ENCODE measurements at regions not wholly inside any gene's neighbourhood (a gene's known extent, or its start where the extent isn't known, plus 50 kb on each side); places are given as distances from the start of the nearest gene placed in this dataset.
"Not testable (repeated sequence)": the region's sequence is repeated elsewhere in the genome, so short reads cannot be mapped to it uniquely, and the experiment has no call there.

DNA sequence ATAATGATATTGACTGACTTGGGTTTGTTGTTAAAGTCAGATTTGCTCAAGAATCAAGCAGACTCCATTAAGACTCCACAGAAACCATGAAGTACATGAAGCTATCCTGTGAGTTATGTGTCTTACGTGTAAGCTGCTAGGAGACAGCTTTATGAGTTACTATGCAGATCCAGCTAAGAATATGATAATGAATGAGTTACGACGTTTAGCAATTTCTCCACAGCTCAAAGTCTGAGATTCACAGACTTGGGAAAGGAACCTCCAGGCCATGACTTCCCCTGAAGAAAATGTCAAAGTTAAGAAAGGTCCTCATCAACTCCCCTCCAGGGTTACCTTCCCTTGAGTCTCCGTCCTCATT lies 211.9 kb upstream of the HNRNPA3 start:
- Histone ChIP-seq H3K27me3 (no peaks in the 10 kb centered on the region), H3K27ac (no peak overlapping the region), H3K9me3 (no peaks in the 10 kb centered on the region), H3K4me3 (no peak overlapping the region), H3K36me3 (no peaks in the 10 kb centered on the region), H3K4me1 (peaks cover 0 to 6% of the 10 kb centered on the region in 2 donors)
- ATAC-seq (no peak), DNase-seq (no peak)
- TF ChIP-seq, protein P1, sequence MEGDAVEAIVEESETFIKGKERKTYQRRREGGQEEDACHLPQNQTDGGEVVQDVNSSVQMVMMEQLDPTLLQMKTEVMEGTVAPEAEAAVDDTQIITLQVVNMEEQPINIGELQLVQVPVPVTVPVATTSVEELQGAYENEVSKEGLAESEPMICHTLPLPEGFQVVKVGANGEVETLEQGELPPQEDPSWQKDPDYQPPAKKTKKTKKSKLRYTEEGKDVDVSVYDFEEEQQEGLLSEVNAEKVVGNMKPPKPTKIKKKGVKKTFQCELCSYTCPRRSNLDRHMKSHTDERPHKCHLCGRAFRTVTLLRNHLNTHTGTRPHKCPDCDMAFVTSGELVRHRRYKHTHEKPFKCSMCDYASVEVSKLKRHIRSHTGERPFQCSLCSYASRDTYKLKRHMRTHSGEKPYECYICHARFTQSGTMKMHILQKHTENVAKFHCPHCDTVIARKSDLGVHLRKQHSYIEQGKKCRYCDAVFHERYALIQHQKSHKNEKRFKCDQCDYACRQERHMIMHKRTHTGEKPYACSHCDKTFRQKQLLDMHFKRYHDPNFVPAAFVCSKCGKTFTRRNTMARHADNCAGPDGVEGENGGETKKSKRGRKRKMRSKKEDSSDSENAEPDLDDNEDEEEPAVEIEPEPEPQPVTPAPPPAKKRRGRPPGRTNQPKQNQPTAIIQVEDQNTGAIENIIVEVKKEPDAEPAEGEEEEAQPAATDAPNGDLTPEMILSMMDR (IDR thresholded peaks at IDR 0.05): no peak
- intact Hi-C loops (cut with DNase I): no loop called here

DNA sequence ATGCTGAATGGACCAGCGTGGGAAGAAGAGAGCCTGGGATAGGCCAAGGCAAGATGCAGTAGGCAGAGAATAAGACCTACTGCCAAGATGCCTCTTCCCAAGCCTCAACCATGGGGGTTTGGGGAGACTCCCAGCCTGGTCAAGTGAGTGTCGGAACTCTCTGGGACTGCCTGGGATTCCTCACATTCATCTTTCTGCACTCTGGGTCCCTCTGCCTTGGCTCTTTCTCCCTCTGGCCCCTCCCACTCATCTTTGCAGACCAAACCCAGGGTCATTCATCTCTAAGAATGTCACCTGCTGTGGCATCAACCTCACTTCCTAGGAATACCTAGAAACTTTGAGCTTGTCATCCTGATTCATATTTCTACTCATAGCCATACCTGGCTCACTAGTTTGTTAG lies 211.3 kb upstream of the HNRNPA3 start:
- Histone ChIP-seq H3K4me3 (no peak overlapping the region), H3K27ac (no peak overlapping the region), H3K36me3 (no peaks in the 10 kb centered on the region), H3K4me1 (peaks cover 0 to 6% of the 10 kb centered on the region in 2 donors), H3K27me3 (no peaks in the 10 kb centered on the region), H3K9me3 (no peaks in the 10 kb centered on the region)
- DNase-seq: no peak
- no peak for ATAC-seq
- TF ChIP-seq, protein P1 (IDR thresholded peaks at IDR 0.05): no peak
- intact Hi-C loops (cut with DNase I): no loop called here

DNA sequence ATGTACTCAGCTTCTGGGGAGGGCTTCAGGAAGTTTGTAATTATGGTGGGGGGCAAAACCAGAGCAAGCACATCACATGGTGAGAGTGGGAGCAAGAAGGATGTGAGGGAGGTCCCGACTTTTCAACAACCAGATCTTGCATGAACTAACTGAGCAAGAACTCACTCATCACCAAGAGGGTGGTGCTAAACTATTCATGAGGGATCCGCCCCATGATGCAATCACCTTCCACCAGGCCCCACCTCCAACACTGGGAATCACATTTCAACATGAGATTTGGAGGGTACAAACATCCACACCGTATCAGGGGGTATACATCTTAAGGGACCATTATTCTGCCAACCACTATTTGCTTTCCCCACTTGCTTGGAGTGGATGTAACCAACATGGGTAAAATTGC lies 209.6 kb upstream of the HNRNPA3 start:
- Histone ChIP-seq H3K27me3 (no peaks in the 10 kb centered on the region), H3K4me1 (peaks cover 0 to 6% of the 10 kb centered on the region in 2 donors), H3K27ac (no peak overlapping the region), H3K9me3 (peaks cover 0 to 5% of the 10 kb centered on the region in 2 donors), H3K36me3 (no peaks in the 10 kb centered on the region), H3K4me3 (no peak overlapping the region)
- no peak for ATAC-seq
- intact Hi-C loops (cut with DNase I): no loop called here
- TF ChIP-seq, protein P1 (IDR thresholded peaks at IDR 0.05): no peak
- no peak for DNase-seq

DNA sequence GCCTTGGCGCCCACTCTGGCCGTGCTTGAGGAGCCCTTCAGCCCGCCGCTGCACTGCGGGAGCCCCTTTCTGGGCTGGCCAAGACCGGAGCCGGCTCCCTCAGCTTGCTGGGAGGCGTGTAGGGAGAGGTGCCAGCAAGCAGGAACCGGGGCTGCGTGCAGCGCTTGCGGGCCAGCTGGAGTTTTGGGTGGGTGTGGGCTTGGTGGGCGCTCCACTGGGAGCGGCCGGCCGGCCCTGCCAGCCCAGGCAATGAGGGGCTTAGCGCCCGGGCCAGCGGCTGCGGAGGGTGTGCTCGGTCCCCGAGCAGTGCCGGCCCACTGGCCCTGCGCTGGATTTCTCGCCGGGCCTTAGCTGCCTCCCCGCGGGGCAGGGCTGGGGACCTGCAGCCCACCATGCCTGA lies 204.9 kb upstream of the HNRNPA3 start:
- H3K27ac ChIP-seq; H3K4me3 ChIP-seq; intact Hi-C loops (cut with DNase I); H3K4me1 ChIP-seq; H3K36me3 ChIP-seq; ATAC-seq; H3K27me3 ChIP-seq; H3K9me3 ChIP-seq: not testable (repeated sequence)
- peak in 1 of 4 donors; percentile 61 for DNase-seq

DNA sequence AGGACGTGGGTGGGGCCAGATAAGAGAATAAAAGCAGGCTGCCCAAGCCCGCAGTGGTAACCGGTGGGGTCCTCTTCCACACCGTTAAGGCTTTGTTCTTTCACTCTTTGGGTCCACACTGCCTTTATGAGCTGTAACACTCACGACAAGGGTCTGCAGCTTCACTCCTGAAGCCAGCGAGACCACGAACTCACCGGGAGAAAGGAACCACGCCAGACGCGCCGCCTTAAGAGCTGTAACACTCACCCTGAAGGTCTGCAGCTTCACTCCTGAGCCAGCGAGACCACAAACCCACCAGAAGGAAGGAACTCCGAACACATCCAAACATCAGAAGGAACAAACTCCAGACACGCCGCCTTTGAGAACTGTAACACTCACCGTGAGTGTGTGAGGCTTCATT lies 203.9 kb upstream of the HNRNPA3 start:
- ATAC-seq; intact Hi-C loops (cut with DNase I); H3K4me3 ChIP-seq; H3K9me3 ChIP-seq; H3K27me3 ChIP-seq; H3K36me3 ChIP-seq; H3K27ac ChIP-seq; H3K4me1 ChIP-seq; DNase-seq: not testable (repeated sequence)

- Histone ChIP-seq H3K27me3 (no peaks in the 10 kb centered on the region), H3K4me1 (no peaks in the 10 kb centered on the region), H3K4me3 (no peak overlapping the region), H3K27ac (no peak overlapping the region), H3K9me3 (peaks cover 0 to 5% of the 10 kb centered on the region in 2 donors), H3K36me3 (no peaks in the 10 kb centered on the region)
- ATAC-seq (no peak), DNase-seq (no peak)
- intact Hi-C loops (cut with DNase I): no loop called here
- TF ChIP-seq, protein P1 (IDR thresholded peaks at IDR 0.05): no peak
These were observed 202.4 kb upstream of the HNRNPA3 start for GRCh38 chr2:177010146-177010545.

Data from left lung (tissue), 4 donors.